Breast epithelium (tissue), 4 donors: ENCODE measurements at regions not wholly inside any gene's neighbourhood (a gene's known extent, or its start where the extent isn't known, plus 50 kb on each side); places are given as distances from the start of the nearest gene placed in this dataset.

Experiments used
- DNase-seq, 2 donors: peaks; one replicate each; pipeline ENCODE4 v3.0.0-alpha.2; 2019; ENCODE audit warnings: low spot score in 2 of 2
- H3K27ac ChIP-seq, 2 donors: fragments of 200-600 bp; sonication (generic) in 1 of 2; one replicate each; pipeline ENCODE4 v1.5.1; 2016 to 2019; ENCODE audit warnings: mild to moderate bottlenecking in 1 of 2
- H3K27me3 ChIP-seq, 2 donors: fragments of 200-600 bp; sonication (generic) in 1 of 2; one replicate each; pipeline versions ENCODE4 v1.5.1 to v1.6.0; 2017 to 2019; ENCODE audit warnings: control low read depth in 1 of 2, mild to moderate bottlenecking in 1 of 2
- H3K36me3 ChIP-seq: fragments of 200-600 bp; one replicate; pipeline ENCODE4 v1.5.1; 2019
- H3K4me1 ChIP-seq, 2 donors: fragments of 200-600 bp; sonication (generic); one replicate each; pipeline ENCODE4 v1.5.1; 2016 to 2019; ENCODE audit warnings: control low read depth in 1 of 2
- H3K4me3 ChIP-seq, 3 donors: fragments of 200-600 bp; sonication (generic); 1 replicate in 2 of 3; 2 replicates in 1 of 3; pipeline ENCODE4 v1.5.1; 2016 to 2019; ENCODE audit warnings: mild to moderate bottlenecking in 3 of 3, moderate library complexity in 2 of 3
- H3K9me3 ChIP-seq, 2 donors: fragments of 200-600 bp; sonication (generic) in 1 of 2; one replicate each; pipeline ENCODE4 v1.5.1; 2016 to 2019; ENCODE audit warnings: control low read depth in 1 of 2
- CTCF ChIP-seq, 3 donors: fragments of 450-650 bp; IDR thresholded peaks; one replicate each; pipeline ENCODE4 v1.5.1; 2016 to 2017; ENCODE audit warnings: antibody characterized with exemption in 3 of 3, mild to moderate bottlenecking in 3 of 3, moderate library complexity in 3 of 3
- POLR2A ChIP-seq: fragments of 450-650 bp; IDR thresholded peaks from one replicate; pipeline ENCODE4 v1.6.1; 2016; ENCODE audit warnings: antibody characterized with exemption, mild to moderate bottlenecking, moderate library complexity
- POLR2AphosphoS5 ChIP-seq, 3 donors: sonication (generic); formaldehyde crosslinking; IDR thresholded peaks; one replicate each; pipeline ENCODE4 v1.6.1; 2017; ENCODE audit warnings: antibody characterized with exemption in 3 of 3
- intact Hi-C: fragments of 100-400 bp; cut with DNase I; formaldehyde crosslinking; loops from one replicate; pipeline ENCODE4 v1.15.1; 2023; ENCODE audit warnings: low total_unique reads

GRCh38 chr3:94252316-94252715, 189.5 kb downstream of the NSUN3 start:
- Histone ChIP-seq H3K27ac (no peak overlapping the region), H3K4me1 (no peaks in the 10 kb centered on the region), H3K9me3 (no peaks in the 10 kb centered on the region), H3K27me3 (no peaks in the 10 kb centered on the region), H3K36me3 (no peaks in the 10 kb centered on the region), H3K4me3 (no peak overlapping the region)
- DNase-seq = no peak
- intact Hi-C loops = no loop called here
- TF ChIP-seq POLR2A = no peak
- TF ChIP-seq CTCF (IDR thresholded peaks at IDR 0.05) = no peak
- no peak for TF ChIP-seq POLR2AphosphoS5 (IDR thresholded peaks at IDR 0.05)

GRCh38 chr3:94256888-94257813, 194.3 kb downstream of the NSUN3 start:
- Histone ChIP-seq H3K27ac (no peak overlapping the region), H3K27me3 (no peaks in the 10 kb centered on the region), H3K9me3 (no peaks in the 10 kb centered on the region), H3K4me3 (no peak overlapping the region), H3K36me3 (no peaks in the 10 kb centered on the region), H3K4me1 (no peaks in the 10 kb centered on the region)
- intact Hi-C loops = no loop called here
- no peak for TF ChIP-seq POLR2A
- TF ChIP-seq CTCF (IDR thresholded peaks at IDR 0.05) = no peak
- DNase-seq = no peak

GRCh38 chr3:94258851-94259250, 196.0 kb downstream of the NSUN3 start:
- TF ChIP-seq POLR2AphosphoS5 (IDR thresholded peaks at IDR 0.05) (no peak), CTCF (IDR thresholded peaks at IDR 0.05) (no peak)
- no peak for DNase-seq
- Histone ChIP-seq H3K27ac (no peak overlapping the region), H3K4me1 (no peaks in the 10 kb centered on the region), H3K36me3 (no peaks in the 10 kb centered on the region), H3K27me3 (no peaks in the 10 kb centered on the region), H3K4me3 (no peak overlapping the region), H3K9me3 (no peaks in the 10 kb centered on the region)
- intact Hi-C loops = no loop called here

- no peaks in the 10 kb centered on the region for H3K36me3 ChIP-seq
- no peak overlapping the region for H3K4me3 ChIP-seq
- H3K9me3 ChIP-seq = no peaks in the 10 kb centered on the region
- no peak for DNase-seq
- intact Hi-C loops = no loop called here
- TF ChIP-seq POLR2A (no peak), CTCF (IDR thresholded peaks at IDR 0.05) (no peak), POLR2AphosphoS5 (IDR thresholded peaks at IDR 0.05) (no peak)
- no peak overlapping the region for H3K27ac ChIP-seq
- H3K4me1 ChIP-seq = no peaks in the 10 kb centered on the region
- no peaks in the 10 kb centered on the region for H3K27me3 ChIP-seq
Measured at GRCh38 chr3:94259291-94259690, 196.4 kb downstream of the NSUN3 start.

- H3K27ac ChIP-seq = no peak overlapping the region
- intact Hi-C loops = no loop called here
- TF ChIP-seq CTCF (IDR thresholded peaks at IDR 0.05) (no peak), POLR2A (no peak), POLR2AphosphoS5 (IDR thresholded peaks at IDR 0.05) (no peak)
Measured at GRCh38 chr3:94269763-94270162, 206.9 kb downstream of the NSUN3 start.

More at GRCh38 chr3:94269763-94270162, 206.9 kb downstream of the NSUN3 start:
- no peak for DNase-seq
- Histone ChIP-seq H3K9me3 (no peaks in the 10 kb centered on the region), H3K27me3 (no peaks in the 10 kb centered on the region), H3K4me1 (no peaks in the 10 kb centered on the region), H3K36me3 (no peaks in the 10 kb centered on the region), H3K4me3 (no peak overlapping the region)
